ENCODE measurements at regions not wholly inside any gene's neighbourhood (a gene's known extent, or its start where the extent isn't known, plus 50 kb on each side); places are given as distances from the start of the nearest gene placed in this dataset.

DNA sequence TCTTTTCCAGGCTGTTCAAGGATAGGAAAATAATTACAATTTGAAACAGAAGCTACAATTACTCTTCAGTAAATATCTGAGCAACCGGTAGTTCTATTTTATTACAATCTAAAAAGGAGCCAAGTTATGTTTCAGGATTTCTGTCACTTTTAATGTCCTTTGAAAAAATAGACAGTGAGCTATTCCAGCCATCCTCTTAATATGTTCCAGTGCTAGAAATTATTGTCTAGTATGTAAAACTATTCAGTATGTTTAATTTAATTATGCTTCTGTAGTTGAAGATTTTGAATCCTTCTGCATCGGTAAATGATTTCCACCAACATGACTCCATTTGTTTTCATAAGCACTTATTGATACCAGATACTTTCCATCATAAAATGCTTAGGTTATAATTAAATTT, 129.6 kb upstream of the SEMA3D start:
- Mint-ChIP-seq H3K27me3 (no peaks in the 10 kb centered on the region), H3K9me3 (no peaks in the 10 kb centered on the region), H3K4me3 (no peak overlapping the region), H3K27ac (no peak overlapping the region), H3K36me3 (ENCODE audit: low read depth) (no peaks in the 10 kb centered on the region), H3K4me1 (no peaks in the 10 kb centered on the region)
- POLR2A ChIA-PET: no interaction called here
- CTCF ChIA-PET: no interaction called here
- DNase-seq: no peak

DNA sequence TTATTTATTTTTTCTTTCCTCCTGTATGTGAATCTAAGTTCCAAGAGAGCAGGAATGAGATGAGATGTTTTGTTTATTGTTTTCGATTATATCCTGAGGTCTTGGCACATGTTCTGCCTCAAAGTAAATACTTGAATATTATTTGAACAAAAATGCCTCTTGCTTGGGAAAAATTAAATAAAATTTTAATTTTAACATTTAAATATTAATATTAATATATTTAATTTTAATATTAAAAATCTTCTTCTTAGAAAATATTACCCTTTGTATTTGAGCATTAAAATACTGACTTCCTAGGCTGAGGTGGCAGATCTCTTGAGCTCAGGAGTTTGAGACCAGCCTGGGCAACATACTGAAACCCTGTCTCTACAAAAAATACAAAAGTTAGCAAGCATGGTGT, 123.4 kb upstream of the SEMA3D start:
- no peak for DNase-seq
- Mint-ChIP-seq H3K9me3 (peaks cover 6% of the 10 kb centered on the region), H3K4me3 (no peak overlapping the region), H3K27ac (no peak overlapping the region), H3K4me1 (no peaks in the 10 kb centered on the region), H3K36me3 (ENCODE audit: low read depth) (no peaks in the 10 kb centered on the region), H3K27me3 (no peaks in the 10 kb centered on the region)
- CTCF ChIA-PET: no interaction called here
- POLR2A ChIA-PET: no interaction called here

DNA sequence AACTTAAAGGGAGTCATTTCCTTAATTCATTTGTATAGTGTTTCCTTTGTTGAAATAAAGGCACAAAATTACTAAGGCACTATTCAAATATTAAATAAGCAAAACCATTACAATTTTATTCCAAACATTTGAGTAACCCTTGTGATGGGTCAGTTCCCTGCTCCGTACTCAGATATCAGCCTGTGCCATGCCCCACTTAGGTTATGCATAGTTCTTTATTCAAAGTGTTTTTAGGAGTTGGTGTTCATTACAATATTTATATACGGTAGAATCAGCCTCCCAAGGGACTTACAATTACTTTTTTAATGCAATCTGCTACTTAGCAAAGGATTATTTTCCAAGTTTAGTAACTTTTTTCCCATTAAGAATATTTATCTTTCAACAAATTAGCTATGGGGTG, 119.3 kb upstream of the SEMA3D start:
- H3K27ac Mint-ChIP-seq: no peak overlapping the region
- POLR2A ChIA-PET: no interaction called here
- DNase-seq: no peak
- H3K27me3 Mint-ChIP-seq: no peaks in the 10 kb centered on the region
- H3K36me3 Mint-ChIP-seq (ENCODE audit: low read depth): no peaks in the 10 kb centered on the region
- CTCF ChIA-PET: no interaction called here
- H3K4me3 Mint-ChIP-seq: no peak overlapping the region
- peaks cover 6% of the 10 kb centered on the region for H3K9me3 Mint-ChIP-seq
- no peaks in the 10 kb centered on the region for H3K4me1 Mint-ChIP-seq

GRCh38 chr7:85294176-85294575, 107.3 kb upstream of the SEMA3D start:
- no peaks in the 10 kb centered on the region for H3K9me3 Mint-ChIP-seq
- no peak for DNase-seq
- ChIA-PET CTCF (no interaction called here), POLR2A (no interaction called here)
- H3K27ac Mint-ChIP-seq: no peak overlapping the region
- H3K4me1 Mint-ChIP-seq: no peaks in the 10 kb centered on the region
- H3K36me3 Mint-ChIP-seq (ENCODE audit: low read depth): no peaks in the 10 kb centered on the region
- H3K27me3 Mint-ChIP-seq: no peaks in the 10 kb centered on the region
- H3K4me3 Mint-ChIP-seq: no peak overlapping the region

DNA sequence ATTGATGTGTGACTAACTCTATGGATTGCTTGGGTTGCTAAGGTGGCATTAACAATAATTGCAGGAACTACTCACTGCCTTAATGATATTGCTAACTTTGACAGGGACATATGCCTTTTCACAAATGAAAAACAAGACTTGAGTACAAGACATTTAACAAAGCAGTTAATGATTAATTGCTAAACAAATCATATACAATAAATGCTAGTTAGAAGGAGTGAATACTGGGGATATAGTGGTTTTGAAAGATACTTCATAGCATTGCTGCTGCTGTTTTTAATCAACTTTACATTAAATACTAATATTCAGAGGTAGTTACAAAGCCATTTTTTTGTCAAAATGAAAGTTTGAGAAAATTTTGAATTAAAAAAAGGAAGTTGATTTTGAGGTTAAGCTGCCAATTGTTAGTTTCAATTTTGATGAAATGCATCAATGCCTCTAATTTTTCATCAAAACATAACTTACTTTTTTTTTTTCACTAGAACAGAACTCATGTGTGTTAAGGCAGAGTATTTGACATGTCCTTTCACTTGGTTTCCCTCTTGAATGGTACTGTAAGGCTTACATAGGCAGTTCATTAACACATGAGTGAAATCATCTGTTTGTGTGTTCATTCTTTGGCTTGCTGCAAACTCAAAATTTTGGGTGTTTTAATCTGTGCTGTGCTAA, 106.2 kb upstream of the SEMA3D start:
- H3K36me3 Mint-ChIP-seq (ENCODE audit: low read depth): no peaks in the 10 kb centered on the region
- ChIA-PET CTCF (no interaction called here), POLR2A (no interaction called here)
- no peaks in the 10 kb centered on the region for H3K9me3 Mint-ChIP-seq
- H3K4me3 Mint-ChIP-seq: no peak overlapping the region
- H3K27me3 Mint-ChIP-seq: no peaks in the 10 kb centered on the region
- H3K27ac Mint-ChIP-seq: no peak overlapping the region
- no peak for DNase-seq
- H3K4me1 Mint-ChIP-seq: no peaks in the 10 kb centered on the region

- H3K27ac Mint-ChIP-seq: no peak overlapping the region
- POLR2A ChIA-PET: no interaction called here
Measured at GRCh38 chr7:85290269-85290668, 103.4 kb upstream of the SEMA3D start.

GRCh38 chr7:85289279-85289678, 102.4 kb upstream of the SEMA3D start:
- POLR2A ChIA-PET: no interaction called here
- H3K27ac Mint-ChIP-seq: no peak overlapping the region
- no peak for DNase-seq
- H3K4me1 Mint-ChIP-seq: no peaks in the 10 kb centered on the region
- H3K9me3 Mint-ChIP-seq: no peaks in the 10 kb centered on the region
- no peak overlapping the region for H3K4me3 Mint-ChIP-seq
- H3K36me3 Mint-ChIP-seq (ENCODE audit: low read depth): no peaks in the 10 kb centered on the region
- CTCF ChIA-PET: no interaction called here
- H3K27me3 Mint-ChIP-seq: no peaks in the 10 kb centered on the region

More at GRCh38 chr7:85290269-85290668, 103.4 kb upstream of the SEMA3D start:
- Mint-ChIP-seq H3K27me3 (no peaks in the 10 kb centered on the region), H3K4me3 (no peak overlapping the region), H3K9me3 (no peaks in the 10 kb centered on the region), H3K36me3 (ENCODE audit: low read depth) (no peaks in the 10 kb centered on the region), H3K4me1 (no peaks in the 10 kb centered on the region)
- no peak for DNase-seq
- CTCF ChIA-PET: no interaction called here

- Mint-ChIP-seq H3K27me3 (no peaks in the 10 kb centered on the region), H3K4me1 (no peaks in the 10 kb centered on the region), H3K36me3 (ENCODE audit: low read depth) (no peaks in the 10 kb centered on the region), H3K9me3 (no peaks in the 10 kb centered on the region), H3K27ac (no peak overlapping the region), H3K4me3 (no peak overlapping the region)
- CTCF ChIA-PET: no interaction called here
- DNase-seq: no peak
- POLR2A ChIA-PET: no interaction called here
Measured at GRCh38 chr7:85287106-85287825, 100.4 kb upstream of the SEMA3D start.

DNA sequence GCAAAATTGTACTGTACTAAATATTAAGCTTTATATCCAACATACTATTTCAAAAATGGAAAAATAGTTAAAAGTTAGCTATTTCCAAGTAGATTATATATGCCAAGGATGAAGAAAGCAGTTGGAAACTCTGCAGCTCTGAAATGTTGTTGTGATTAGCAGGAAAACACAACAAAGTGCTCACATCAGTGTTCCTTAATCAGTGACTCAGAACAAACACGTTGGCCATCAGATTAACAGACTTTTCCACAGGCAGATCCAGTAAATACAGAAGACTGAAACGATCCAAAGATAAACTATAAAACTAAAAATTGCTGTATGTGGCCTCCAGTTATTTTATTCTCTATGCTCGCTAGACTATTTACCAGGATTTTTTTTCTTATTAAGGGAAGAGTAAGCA, 99.6 kb upstream of the SEMA3D start:
- Mint-ChIP-seq H3K4me1 (no peaks in the 10 kb centered on the region), H3K9me3 (no peaks in the 10 kb centered on the region), H3K4me3 (no peak overlapping the region), H3K27ac (no peak overlapping the region), H3K36me3 (ENCODE audit: low read depth) (no peaks in the 10 kb centered on the region), H3K27me3 (no peaks in the 10 kb centered on the region)
- ChIA-PET POLR2A (no interaction called here), CTCF (no interaction called here)
- no peak for DNase-seq

DNA sequence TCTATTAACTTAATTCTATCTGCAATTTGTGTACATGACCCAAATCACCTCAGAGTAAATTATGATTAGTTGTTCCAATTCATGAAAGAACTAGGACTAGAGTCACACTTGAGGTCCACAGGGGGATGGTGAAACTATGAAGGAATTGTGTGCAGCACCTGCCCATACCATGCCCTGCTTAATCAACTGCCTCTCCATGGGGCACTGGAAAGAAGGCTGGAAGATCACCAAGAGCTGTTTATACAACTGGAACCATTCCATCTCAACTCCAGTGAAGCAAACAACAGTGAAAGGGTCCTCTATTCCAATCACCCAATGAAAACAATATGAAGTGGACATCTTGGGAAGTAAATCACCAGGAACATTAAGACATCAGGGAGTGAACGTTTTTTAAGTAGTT, 98.7 kb upstream of the SEMA3D start:
- Mint-ChIP-seq H3K27ac (no peak overlapping the region), H3K9me3 (no peaks in the 10 kb centered on the region), H3K27me3 (no peaks in the 10 kb centered on the region), H3K4me3 (no peak overlapping the region), H3K4me1 (no peaks in the 10 kb centered on the region), H3K36me3 (ENCODE audit: low read depth) (no peaks in the 10 kb centered on the region)
- ChIA-PET CTCF (no interaction called here), POLR2A (no interaction called here)
- no peak for DNase-seq

DNA sequence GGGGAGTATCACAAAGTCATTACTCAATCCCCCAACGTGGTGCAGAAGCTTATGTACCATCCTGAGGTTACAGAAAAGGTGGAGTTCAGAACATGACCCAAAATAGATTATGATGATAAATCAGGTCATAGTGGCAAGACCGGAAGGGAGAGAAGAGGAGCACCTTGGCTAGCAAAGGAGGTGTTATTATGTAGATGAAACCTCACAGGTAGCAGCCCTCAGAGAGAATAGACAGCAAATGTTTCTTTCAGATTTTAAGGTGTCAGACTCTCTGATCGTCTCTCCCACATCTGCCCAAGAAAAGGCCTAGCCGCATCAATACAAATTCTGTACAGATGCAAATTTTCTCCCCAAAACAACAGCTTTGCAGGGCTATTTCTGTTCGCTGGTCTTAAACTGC, 88.3 kb upstream of the SEMA3D start:
- Mint-ChIP-seq H3K27ac (no peak overlapping the region), H3K4me1 (no peaks in the 10 kb centered on the region), H3K36me3 (ENCODE audit: low read depth) (no peaks in the 10 kb centered on the region), H3K27me3 (no peaks in the 10 kb centered on the region), H3K9me3 (peaks cover under 1% of the 10 kb centered on the region), H3K4me3 (no peak overlapping the region)
- ChIA-PET POLR2A (no interaction called here), CTCF (no interaction called here)
- DNase-seq: no peak

DNA sequence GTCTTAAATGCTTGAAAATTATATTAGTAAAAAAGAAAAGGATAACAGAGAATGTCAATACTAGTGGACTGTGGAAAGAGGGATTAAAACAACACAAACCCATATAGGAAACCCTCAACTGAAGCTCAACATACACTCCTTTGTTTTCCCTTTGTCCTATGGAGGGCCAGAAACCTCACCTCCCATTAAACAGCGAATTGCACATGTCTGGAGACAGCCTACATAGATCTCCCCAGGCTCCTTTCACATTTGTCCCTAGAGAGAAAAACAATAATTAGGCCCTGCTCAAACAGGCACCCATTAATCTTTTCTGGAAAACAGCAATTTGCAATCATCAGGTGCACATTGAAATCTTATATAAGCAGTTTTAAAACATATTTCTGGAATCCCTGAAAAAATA, 87.6 kb upstream of the SEMA3D start:
- H3K27ac Mint-ChIP-seq: no peak overlapping the region
- no peaks in the 10 kb centered on the region for H3K4me1 Mint-ChIP-seq
- no peaks in the 10 kb centered on the region for H3K36me3 Mint-ChIP-seq (ENCODE audit: low read depth)
- ChIA-PET POLR2A (no interaction called here), CTCF (no interaction called here)
- DNase-seq: no peak
- H3K4me3 Mint-ChIP-seq: no peak overlapping the region
- H3K9me3 Mint-ChIP-seq: peaks cover 2% of the 10 kb centered on the region
- no peaks in the 10 kb centered on the region for H3K27me3 Mint-ChIP-seq

DNA sequence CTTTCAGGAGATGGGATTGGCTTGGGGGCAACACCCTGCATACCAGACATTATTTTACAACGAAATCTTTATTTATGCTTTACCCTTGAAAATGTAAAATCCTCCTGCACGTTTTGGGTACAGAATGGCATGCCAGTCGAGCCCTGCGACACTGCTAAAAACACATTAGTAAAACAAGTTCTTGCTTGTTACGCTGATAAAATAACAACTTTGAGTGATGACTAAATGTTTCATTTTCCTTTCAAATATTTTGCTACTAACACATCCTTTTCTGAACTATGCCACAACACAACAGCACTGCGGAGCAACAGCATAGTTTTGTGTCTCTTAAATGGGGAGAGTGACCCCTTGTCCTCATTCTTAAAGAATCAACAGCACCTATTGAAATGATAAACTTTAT, 76.0 kb upstream of the SEMA3D start:
- no peak for DNase-seq
- no peaks in the 10 kb centered on the region for H3K4me1 Mint-ChIP-seq
- ChIA-PET CTCF (no interaction called here), POLR2A (no interaction called here)
- peaks cover 2% of the 10 kb centered on the region for H3K9me3 Mint-ChIP-seq
- no peaks in the 10 kb centered on the region for H3K36me3 Mint-ChIP-seq (ENCODE audit: low read depth)
- H3K27me3 Mint-ChIP-seq: no peaks in the 10 kb centered on the region
- no peak overlapping the region for H3K27ac Mint-ChIP-seq
- no peak overlapping the region for H3K4me3 Mint-ChIP-seq

DNA sequence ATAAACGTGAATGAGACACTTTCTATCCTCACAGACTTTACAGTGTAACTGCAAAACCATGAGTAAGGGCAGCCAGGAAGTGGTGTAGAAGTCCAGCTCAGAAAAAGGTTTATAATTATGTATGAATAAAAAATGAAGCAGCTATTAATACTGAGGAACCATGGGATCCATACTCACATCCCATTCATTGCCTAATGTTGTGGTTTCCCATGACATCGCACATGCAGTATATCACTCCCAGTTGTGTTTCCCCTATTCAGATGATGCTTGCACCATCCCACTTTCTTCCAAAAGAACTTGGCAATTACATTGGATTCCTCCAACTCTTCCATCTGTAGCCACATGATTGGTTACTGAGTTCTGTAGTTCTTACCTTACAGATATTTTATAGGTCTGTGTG, 74.5 kb upstream of the SEMA3D start:
- ChIA-PET POLR2A (no interaction called here), CTCF (no interaction called here)
- H3K4me1 Mint-ChIP-seq: no peaks in the 10 kb centered on the region
- H3K4me3 Mint-ChIP-seq: no peak overlapping the region
- no peak for DNase-seq
- H3K27me3 Mint-ChIP-seq: no peaks in the 10 kb centered on the region
- peaks cover 2% of the 10 kb centered on the region for H3K9me3 Mint-ChIP-seq
- no peak overlapping the region for H3K27ac Mint-ChIP-seq
- H3K36me3 Mint-ChIP-seq (ENCODE audit: low read depth): no peaks in the 10 kb centered on the region

Measured in activated CD4-positive, alpha-beta memory T cell treated with anti-CD3 and anti-CD28 coated beads, Interleukin-2, amount 10 ng/mL, durations not matched to agents 7 days and 5 days (primary cell).